Lower leg skin (tissue), 3 donors: ENCODE measurements at regions not wholly inside any gene's neighbourhood (a gene's known extent, or its start where the extent isn't known, plus 50 kb on each side); places are given as distances from the start of the nearest gene placed in this dataset.

Source experiments
- POLR2A ChIP-seq, 2 donors: fragments of 450-650 bp; IDR thresholded peaks; one replicate each; pipeline ENCODE4 v1.6.1; 2016 to 2017; ENCODE audit warnings: antibody characterized with exemption in 2 of 2, mild to moderate bottlenecking in 1 of 2, moderate library complexity in 1 of 2
- TF ChIP-seq, protein P1 (sequence below), 3 donors: fragments of 450-650 bp; IDR thresholded peaks; one replicate each; pipeline ENCODE4 v1.5.1; 2016; ENCODE audit warnings: antibody characterized with exemption in 3 of 3, mild to moderate bottlenecking in 3 of 3, moderate library complexity in 2 of 3

DNA sequence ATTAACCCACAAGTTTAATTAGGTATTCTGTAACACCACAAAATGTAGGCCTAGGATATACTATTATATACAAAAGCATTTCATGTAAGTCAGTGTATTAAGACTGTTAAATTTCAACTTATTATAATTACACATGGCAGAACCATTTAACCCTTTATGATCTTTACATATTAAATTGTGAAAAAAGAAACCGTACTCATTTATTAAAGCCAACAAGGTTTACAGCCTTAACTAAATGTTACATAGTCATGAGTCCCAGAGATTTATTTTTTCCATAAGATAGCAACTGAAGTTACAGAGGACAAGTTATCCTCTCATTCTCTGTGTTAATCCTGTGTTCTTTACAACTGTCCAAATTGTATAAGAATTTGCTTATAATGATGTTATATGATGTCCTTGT, 615.8 kb upstream of the AGTR1 start:
- TF ChIP-seq, protein P1, sequence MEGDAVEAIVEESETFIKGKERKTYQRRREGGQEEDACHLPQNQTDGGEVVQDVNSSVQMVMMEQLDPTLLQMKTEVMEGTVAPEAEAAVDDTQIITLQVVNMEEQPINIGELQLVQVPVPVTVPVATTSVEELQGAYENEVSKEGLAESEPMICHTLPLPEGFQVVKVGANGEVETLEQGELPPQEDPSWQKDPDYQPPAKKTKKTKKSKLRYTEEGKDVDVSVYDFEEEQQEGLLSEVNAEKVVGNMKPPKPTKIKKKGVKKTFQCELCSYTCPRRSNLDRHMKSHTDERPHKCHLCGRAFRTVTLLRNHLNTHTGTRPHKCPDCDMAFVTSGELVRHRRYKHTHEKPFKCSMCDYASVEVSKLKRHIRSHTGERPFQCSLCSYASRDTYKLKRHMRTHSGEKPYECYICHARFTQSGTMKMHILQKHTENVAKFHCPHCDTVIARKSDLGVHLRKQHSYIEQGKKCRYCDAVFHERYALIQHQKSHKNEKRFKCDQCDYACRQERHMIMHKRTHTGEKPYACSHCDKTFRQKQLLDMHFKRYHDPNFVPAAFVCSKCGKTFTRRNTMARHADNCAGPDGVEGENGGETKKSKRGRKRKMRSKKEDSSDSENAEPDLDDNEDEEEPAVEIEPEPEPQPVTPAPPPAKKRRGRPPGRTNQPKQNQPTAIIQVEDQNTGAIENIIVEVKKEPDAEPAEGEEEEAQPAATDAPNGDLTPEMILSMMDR (IDR thresholded peaks at IDR 0.05), result no peak
- TF ChIP-seq POLR2A (IDR thresholded peaks at IDR 0.05), result no peak
